ENCODE measurements at regions not wholly inside any gene's neighbourhood (a gene's known extent, or its start where the extent isn't known, plus 50 kb on each side); places are given as distances from the start of the nearest gene placed in this dataset.

- no peak for TF ChIP-seq CTCF (IDR thresholded peaks at IDR 0.05; ENCODE audit: insufficient read depth, low read depth, low read length)
- no peak overlapping the region for H3K4me3 ChIP-seq (ENCODE audit: low read depth, low read length)
- DNase-seq (ENCODE audit: low read depth): no peak
These were observed 304.5 kb downstream of the OTOL1 start for GRCh38 chr3:161800985-161801559.

- no peak overlapping the region for H3K4me3 ChIP-seq (ENCODE audit: low read depth, low read length)
- TF ChIP-seq CTCF (IDR thresholded peaks at IDR 0.05; ENCODE audit: insufficient read depth, low read depth, low read length): no peak
- no peak for DNase-seq (ENCODE audit: low read depth)
These were observed 321.5 kb downstream of the OTOL1 start for GRCh38 chr3:161818106-161818505.

GRCh38 chr3:161821591-161821990, 325.0 kb downstream of the OTOL1 start:
- no peak for TF ChIP-seq CTCF (IDR thresholded peaks at IDR 0.05; ENCODE audit: insufficient read depth, low read depth, low read length)
- H3K4me3 ChIP-seq (ENCODE audit: low read depth, low read length): no peak overlapping the region
- DNase-seq (ENCODE audit: low read depth): no peak

GRCh38 chr3:161822291-161822690, 325.7 kb downstream of the OTOL1 start:
- DNase-seq (ENCODE audit: low read depth): peak; percentile 1
- H3K4me3 ChIP-seq (ENCODE audit: low read depth, low read length): no peak overlapping the region
- no peak for TF ChIP-seq CTCF (IDR thresholded peaks at IDR 0.05; ENCODE audit: insufficient read depth, low read depth, low read length)

GRCh38 chr3:161823910-161824309, 327.3 kb downstream of the OTOL1 start:
- TF ChIP-seq CTCF (IDR thresholded peaks at IDR 0.05; ENCODE audit: insufficient read depth, low read depth, low read length): no peak
- no peak for DNase-seq (ENCODE audit: low read depth)

GRCh38 chr3:161838021-161838420, 341.4 kb downstream of the OTOL1 start:
- no peak overlapping the region for H3K4me3 ChIP-seq (ENCODE audit: low read depth, low read length)
- DNase-seq (ENCODE audit: low read depth): no peak
- no peak for TF ChIP-seq CTCF (IDR thresholded peaks at IDR 0.05; ENCODE audit: insufficient read depth, low read depth, low read length)

More at GRCh38 chr3:161823910-161824309, 327.3 kb downstream of the OTOL1 start:
- H3K4me3 ChIP-seq (ENCODE audit: low read depth, low read length): no peak overlapping the region

GRCh38 chr3:161848376-161848775, 351.8 kb downstream of the OTOL1 start:
- no peak for TF ChIP-seq CTCF (IDR thresholded peaks at IDR 0.05; ENCODE audit: insufficient read depth, low read depth, low read length)
- DNase-seq (ENCODE audit: low read depth): no peak
- H3K4me3 ChIP-seq (ENCODE audit: low read depth, low read length): no peak overlapping the region
